Stomach (tissue), 8 donors: ENCODE measurements at regions not wholly inside any gene's neighbourhood (a gene's known extent, or its start where the extent isn't known, plus 50 kb on each side); places are given as distances from the start of the nearest gene placed in this dataset.

Experiments used
- DNase-seq, 2 donors: peaks; one replicate each; pipeline versions ENCODE4 v3.0.0 to v3.0.0-alpha.2; 2013 to 2019
- H3K27ac ChIP-seq, 5 donors: fragments of 200-600 bp in 4 of 5; sonication (generic) in 4 of 5; one replicate each; pipeline ENCODE4 v1.5.1; 2013 to 2019; ENCODE audit warnings: mild to moderate bottlenecking in 1 of 5, moderate library complexity in 1 of 5
- H3K27me3 ChIP-seq, 3 donors: fragments of 200-600 bp; sonication (generic); one replicate each; pipeline ENCODE4 v1.5.1; 2017 to 2019; ENCODE audit warnings: mixed run types in 1 of 3
- H3K36me3 ChIP-seq, 4 donors: fragments of 200-600 bp; sonication (generic); 1 replicate in 3 of 4; 2 replicates in 1 of 4; pipeline ENCODE4 v1.5.1; 2016 to 2019
- H3K4me1 ChIP-seq, 4 donors: fragments of 200-600 bp; sonication (generic); one replicate each; pipeline ENCODE4 v1.5.1; 2016 to 2019
- H3K4me3 ChIP-seq, 4 donors: fragments of 200-600 bp; sonication (generic) in 3 of 4; one replicate each; pipeline ENCODE4 v1.5.1; 2016 to 2019; ENCODE audit warnings: mild to moderate bottlenecking in 1 of 4
- H3K9me3 ChIP-seq, 4 donors: fragments of 200-600 bp; sonication (generic); one replicate each; pipeline ENCODE4 v1.5.1; 2016 to 2019
- CTCF ChIP-seq, 7 experiments: fragments of 450-650 bp in 4 of 7; fragments of 200-600 bp in 3 of 7; sonication (generic) in 3 of 7; IDR thresholded peaks; one replicate each; pipeline ENCODE4 v1.5.1; 2016 to 2019; ENCODE audit warnings: antibody characterized with exemption in 7 of 7, control low read depth in 2 of 7, mild to moderate bottlenecking in 1 of 7
- EP300 ChIP-seq: sonication (generic); formaldehyde crosslinking; IDR thresholded peaks from one replicate; pipeline ENCODE4 v1.6.1; 2017; ENCODE audit warnings: antibody characterized with exemption
- POLR2A ChIP-seq, 4 donors: fragments of 450-650 bp; IDR thresholded peaks; one replicate each; pipeline ENCODE4 v1.6.1; 2016; ENCODE audit warnings: antibody characterized with exemption in 4 of 4, control low read depth in 2 of 4, mild to moderate bottlenecking in 1 of 4, moderate library complexity in 1 of 4
- POLR2AphosphoS5 ChIP-seq, 3 donors: sonication (generic); formaldehyde crosslinking; IDR thresholded peaks; one replicate each; pipeline ENCODE4 v1.6.1; 2016; ENCODE audit warnings: antibody characterized with exemption in 3 of 3
- WGBS, 5 donors: extraction: QIAGEN DNeasy Blood & Tissue Kit in 3 of 5; methylation state at CpG; one replicate each; pipeline versions ENCODE4 v1.1.5 to v1.1.7; 2013 to 2018; 5-methylcytosine and 5-hydroxymethylcytosine counted together
- intact Hi-C: fragments of 100-400 bp; cut with DNase I; formaldehyde crosslinking; loops from one replicate; pipeline ENCODE4 v1.15.1; 2023; ENCODE audit warnings: low total_unique reads
- donor health status: healthy with polysubstance abuse.
- donor health status: Bipolar disorder and iron deficiency.
- donor health status: healthy.

GRCh38 chr4:73687421-73687820 lies 52.9 kb upstream of the CXCL8 start:
- WGBS, 5 donors: 77 to 89% (median 86%) methylated on average over 1 of the region's 1 CpG
- no peaks in the 10 kb centered on the region for H3K36me3 ChIP-seq
- H3K9me3 ChIP-seq: no peaks in the 10 kb centered on the region
- no peak for TF ChIP-seq EP300
- TF ChIP-seq POLR2A (IDR thresholded peaks at IDR 0.05): no peak
- TF ChIP-seq CTCF (IDR thresholded peaks at IDR 0.05): no peak
- no peak for TF ChIP-seq POLR2AphosphoS5 (IDR thresholded peaks at IDR 0.05)
- H3K27ac ChIP-seq: no peak overlapping the region
- no peak for DNase-seq
- H3K4me1 ChIP-seq: peaks cover 0 to 15% (median 0%) of the 10 kb centered on the region in 4 donors
- intact Hi-C loops: no loop called here
- no peaks in the 10 kb centered on the region for H3K27me3 ChIP-seq
- H3K4me3 ChIP-seq: no peak overlapping the region

- H3K9me3 ChIP-seq: no peaks in the 10 kb centered on the region
These were observed 50.2 kb upstream of the CXCL8 start for GRCh38 chr4:73690051-73690738.

More at GRCh38 chr4:73690051-73690738, 50.2 kb upstream of the CXCL8 start:
- Histone ChIP-seq H3K27me3 (no peaks in the 10 kb centered on the region), H3K4me1 (peaks cover 0 to 12% (median 0%) of the 10 kb centered on the region in 4 donors), H3K27ac (no peak overlapping the region), H3K36me3 (no peaks in the 10 kb centered on the region), H3K4me3 (no peak overlapping the region)
- no peak for DNase-seq
- TF ChIP-seq CTCF (IDR thresholded peaks at IDR 0.05): no peak
- no peak for TF ChIP-seq EP300
- no peak for TF ChIP-seq POLR2A (IDR thresholded peaks at IDR 0.05)
- TF ChIP-seq POLR2AphosphoS5 (IDR thresholded peaks at IDR 0.05): no peak
- intact Hi-C loops: no loop called here
